ENCODE measurements at regions not wholly inside any gene's neighbourhood (a gene's known extent, or its start where the extent isn't known, plus 50 kb on each side); places are given as distances from the start of the nearest gene placed in this dataset.

DNA sequence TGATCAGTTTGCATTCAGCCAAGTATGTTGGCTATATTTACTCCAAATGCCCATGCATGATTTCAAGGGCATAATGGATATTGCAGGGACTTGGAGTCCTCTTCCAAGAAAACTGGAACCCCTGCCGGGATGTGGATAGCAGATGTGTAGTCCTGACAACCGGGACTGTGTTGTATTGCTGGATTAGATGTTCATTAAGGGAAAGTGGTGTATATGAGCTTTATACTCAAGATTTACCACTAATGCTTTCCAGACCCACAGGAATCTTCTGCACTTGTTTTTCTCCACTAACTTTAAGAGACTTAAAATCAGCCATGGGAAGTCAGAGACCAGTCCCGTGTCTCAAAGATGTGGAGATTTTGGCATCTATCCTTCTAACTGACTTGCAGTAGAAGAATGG, 770.9 kb downstream of the HDGFL1 start:
- H3K36me3 ChIP-seq: no peaks in the 10 kb centered on the region
- TF ChIP-seq, protein P1, sequence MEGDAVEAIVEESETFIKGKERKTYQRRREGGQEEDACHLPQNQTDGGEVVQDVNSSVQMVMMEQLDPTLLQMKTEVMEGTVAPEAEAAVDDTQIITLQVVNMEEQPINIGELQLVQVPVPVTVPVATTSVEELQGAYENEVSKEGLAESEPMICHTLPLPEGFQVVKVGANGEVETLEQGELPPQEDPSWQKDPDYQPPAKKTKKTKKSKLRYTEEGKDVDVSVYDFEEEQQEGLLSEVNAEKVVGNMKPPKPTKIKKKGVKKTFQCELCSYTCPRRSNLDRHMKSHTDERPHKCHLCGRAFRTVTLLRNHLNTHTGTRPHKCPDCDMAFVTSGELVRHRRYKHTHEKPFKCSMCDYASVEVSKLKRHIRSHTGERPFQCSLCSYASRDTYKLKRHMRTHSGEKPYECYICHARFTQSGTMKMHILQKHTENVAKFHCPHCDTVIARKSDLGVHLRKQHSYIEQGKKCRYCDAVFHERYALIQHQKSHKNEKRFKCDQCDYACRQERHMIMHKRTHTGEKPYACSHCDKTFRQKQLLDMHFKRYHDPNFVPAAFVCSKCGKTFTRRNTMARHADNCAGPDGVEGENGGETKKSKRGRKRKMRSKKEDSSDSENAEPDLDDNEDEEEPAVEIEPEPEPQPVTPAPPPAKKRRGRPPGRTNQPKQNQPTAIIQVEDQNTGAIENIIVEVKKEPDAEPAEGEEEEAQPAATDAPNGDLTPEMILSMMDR (IDR thresholded peaks at IDR 0.05; ENCODE audit: low read depth, low read length): no peak

DNA sequence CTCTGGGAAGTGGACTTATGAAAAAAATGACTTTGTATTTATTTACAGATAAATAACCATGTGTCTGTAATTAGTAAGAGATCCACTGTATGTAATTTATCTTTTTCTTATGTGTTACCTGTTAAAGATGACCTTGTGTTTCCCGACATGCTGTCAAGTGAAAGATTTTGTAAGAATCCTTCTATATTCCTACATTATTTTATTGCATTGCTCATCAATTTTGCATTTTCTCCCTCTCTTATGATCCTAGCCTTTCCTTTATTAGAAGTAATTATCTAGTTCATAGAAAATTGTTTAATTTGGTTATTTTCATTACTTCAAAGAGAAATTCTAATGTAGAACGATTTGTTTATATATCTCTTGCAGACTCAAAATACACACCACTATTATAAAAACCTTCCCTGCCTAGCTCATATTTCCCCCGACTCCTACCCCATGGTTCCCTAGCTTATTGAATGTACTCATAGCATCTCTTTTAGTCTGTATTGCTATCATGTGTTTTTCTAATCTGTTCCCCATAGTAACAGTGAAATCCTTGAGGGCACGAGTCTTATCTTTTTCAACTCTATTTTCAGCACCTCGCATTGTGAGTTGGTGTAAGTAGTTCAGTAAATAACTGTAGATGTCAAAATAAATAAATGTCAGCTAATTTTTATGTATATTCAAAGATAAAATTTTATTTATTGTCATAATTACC, 774.4 kb downstream of the HDGFL1 start:
- Histone ChIP-seq H3K27me3 (ENCODE audit: insufficient read depth, low read depth, severe bottlenecking) (no peaks in the 10 kb centered on the region), H3K27ac (no peak overlapping the region), H3K9me3 (ENCODE audit: severe bottlenecking) (no peaks in the 10 kb centered on the region), H3K36me3 (no peaks in the 10 kb centered on the region), H3K4me3 (ENCODE audit: low read depth, low read length) (no peak overlapping the region)
- DNase-seq: no peak
- TF ChIP-seq, protein P1 (IDR thresholded peaks at IDR 0.05; ENCODE audit: low read depth, low read length): no peak

More for the DNA sequence above, 770.9 kb downstream of the HDGFL1 start:
- DNase-seq: no peak
- H3K27me3 ChIP-seq (ENCODE audit: insufficient read depth, low read depth, severe bottlenecking): no peaks in the 10 kb centered on the region
- H3K4me3 ChIP-seq (ENCODE audit: low read depth, low read length): no peak overlapping the region
- no peaks in the 10 kb centered on the region for H3K9me3 ChIP-seq (ENCODE audit: severe bottlenecking)
- H3K27ac ChIP-seq: no peak overlapping the region

DNA sequence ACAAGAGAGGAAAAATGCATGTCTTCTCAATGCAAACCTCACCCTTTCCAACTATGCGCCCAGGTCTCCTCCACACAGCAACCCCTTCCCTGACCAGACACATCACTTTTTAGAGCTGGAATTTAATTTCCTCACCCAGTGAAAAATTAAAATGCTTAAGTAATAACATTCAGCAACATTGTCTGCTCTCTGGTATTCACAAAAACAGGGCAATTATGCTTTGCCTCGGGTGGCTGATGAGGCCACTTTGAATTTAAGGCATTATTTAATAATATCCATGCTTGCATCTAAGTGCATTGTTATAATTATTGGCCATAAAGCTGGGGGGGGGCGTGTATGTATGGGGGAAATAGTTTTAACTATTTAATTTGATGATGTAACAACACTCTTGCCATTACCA, 777.8 kb upstream of the NRSN1 start:
- no peak for DNase-seq
- H3K4me3 ChIP-seq (ENCODE audit: low read depth, low read length): no peak overlapping the region
- no peaks in the 10 kb centered on the region for H3K27me3 ChIP-seq (ENCODE audit: insufficient read depth, low read depth, severe bottlenecking)
- H3K9me3 ChIP-seq (ENCODE audit: severe bottlenecking): no peaks in the 10 kb centered on the region
- TF ChIP-seq, protein P1 (IDR thresholded peaks at IDR 0.05; ENCODE audit: low read depth, low read length): no peak
- no peak overlapping the region for H3K27ac ChIP-seq
- H3K36me3 ChIP-seq: no peaks in the 10 kb centered on the region

DNA sequence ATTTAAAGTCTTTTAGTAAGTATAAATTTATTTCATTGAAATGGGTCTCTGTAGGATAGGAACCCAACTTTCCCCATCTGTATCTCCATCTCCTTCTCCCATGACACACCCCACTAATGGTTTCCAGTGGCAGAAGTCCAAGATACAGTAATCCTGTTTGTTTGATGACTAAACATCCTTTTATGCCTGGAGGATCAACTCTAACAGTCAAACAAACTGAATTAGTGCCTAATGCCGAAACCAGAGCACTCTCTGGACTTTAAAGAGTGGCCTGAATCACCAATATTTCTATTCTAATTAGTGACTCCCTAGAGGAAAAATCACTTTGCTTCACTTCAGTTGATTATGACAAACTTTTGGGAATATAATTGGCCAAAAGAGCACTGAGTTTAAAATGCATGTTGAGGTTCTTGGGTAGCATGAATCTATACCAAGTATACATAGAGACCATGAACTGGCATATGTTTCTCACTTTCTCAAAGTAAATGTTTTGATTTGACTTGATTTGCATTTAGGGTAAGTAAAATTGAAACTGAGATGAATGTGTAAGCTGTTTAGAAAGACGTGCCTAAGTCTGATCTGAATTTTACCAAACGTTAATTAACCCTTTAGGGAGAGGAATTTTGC, 776.4 kb upstream of the NRSN1 start:
- Histone ChIP-seq H3K27ac (no peak overlapping the region), H3K9me3 (ENCODE audit: severe bottlenecking) (no peaks in the 10 kb centered on the region), H3K4me3 (ENCODE audit: low read depth, low read length) (no peak overlapping the region), H3K36me3 (no peaks in the 10 kb centered on the region), H3K27me3 (ENCODE audit: insufficient read depth, low read depth, severe bottlenecking) (no peaks in the 10 kb centered on the region)
- TF ChIP-seq, protein P1 (IDR thresholded peaks at IDR 0.05; ENCODE audit: low read depth, low read length): no peak
- DNase-seq: no peak

DNA sequence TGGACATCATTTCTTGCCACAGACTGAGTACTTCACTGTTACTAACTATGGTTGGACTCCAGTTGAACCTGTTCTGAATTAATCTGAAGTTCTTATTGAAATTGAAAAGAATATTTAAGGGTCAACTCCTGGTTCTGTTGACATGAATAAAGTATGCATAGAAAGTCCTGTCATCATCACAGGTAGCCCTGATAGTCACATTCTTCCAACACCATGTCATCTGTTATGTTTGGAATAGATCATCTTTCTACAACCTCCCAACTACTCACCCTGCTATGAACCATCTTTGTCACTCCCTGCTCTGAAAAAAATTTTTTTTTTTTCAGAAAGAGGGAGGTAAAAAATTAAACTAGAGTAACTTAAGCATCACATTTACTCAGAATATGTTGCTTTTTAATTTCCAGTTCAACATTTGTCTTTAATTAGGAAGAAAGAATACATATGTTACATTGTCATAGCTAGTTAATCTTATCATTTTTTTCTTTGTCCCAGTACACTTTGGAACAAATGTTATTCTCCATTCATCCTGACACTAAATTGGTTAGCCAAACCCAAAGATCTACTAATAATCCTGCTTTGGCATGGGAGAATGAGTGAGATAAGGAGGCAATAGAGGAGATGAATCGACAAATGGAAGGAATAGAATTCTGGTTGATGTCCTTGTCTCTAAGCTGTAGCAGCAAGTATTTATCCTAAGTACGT, 775.1 kb upstream of the NRSN1 start:
- Histone ChIP-seq H3K27ac (no peak overlapping the region), H3K36me3 (no peaks in the 10 kb centered on the region), H3K4me3 (ENCODE audit: low read depth, low read length) (no peak overlapping the region), H3K27me3 (ENCODE audit: insufficient read depth, low read depth, severe bottlenecking) (no peaks in the 10 kb centered on the region), H3K9me3 (ENCODE audit: severe bottlenecking) (no peaks in the 10 kb centered on the region)
- TF ChIP-seq, protein P1 (IDR thresholded peaks at IDR 0.05; ENCODE audit: low read depth, low read length): no peak
- DNase-seq: no peak
